GM12874 (cell line): ENCODE measurements at regions not wholly inside any gene's neighbourhood (a gene's known extent, or its start where the extent isn't known, plus 50 kb on each side); places are given as distances from the start of the nearest gene placed in this dataset.

ENCODE experiments used
- TF ChIP-seq, protein P1 (sequence below): IDR thresholded peaks from 2 replicates; pipeline ENCODE4 v1.5.1; 2011; ENCODE audit warnings: low read depth, mild to moderate bottlenecking, control low read depth, low read length, moderate library complexity; ENCODE audit not compliant: insufficient read depth

GRCh38 chr2:221203856-221204255 lies 368.2 kb downstream of the EPHA4 start:
- TF ChIP-seq, protein P1, sequence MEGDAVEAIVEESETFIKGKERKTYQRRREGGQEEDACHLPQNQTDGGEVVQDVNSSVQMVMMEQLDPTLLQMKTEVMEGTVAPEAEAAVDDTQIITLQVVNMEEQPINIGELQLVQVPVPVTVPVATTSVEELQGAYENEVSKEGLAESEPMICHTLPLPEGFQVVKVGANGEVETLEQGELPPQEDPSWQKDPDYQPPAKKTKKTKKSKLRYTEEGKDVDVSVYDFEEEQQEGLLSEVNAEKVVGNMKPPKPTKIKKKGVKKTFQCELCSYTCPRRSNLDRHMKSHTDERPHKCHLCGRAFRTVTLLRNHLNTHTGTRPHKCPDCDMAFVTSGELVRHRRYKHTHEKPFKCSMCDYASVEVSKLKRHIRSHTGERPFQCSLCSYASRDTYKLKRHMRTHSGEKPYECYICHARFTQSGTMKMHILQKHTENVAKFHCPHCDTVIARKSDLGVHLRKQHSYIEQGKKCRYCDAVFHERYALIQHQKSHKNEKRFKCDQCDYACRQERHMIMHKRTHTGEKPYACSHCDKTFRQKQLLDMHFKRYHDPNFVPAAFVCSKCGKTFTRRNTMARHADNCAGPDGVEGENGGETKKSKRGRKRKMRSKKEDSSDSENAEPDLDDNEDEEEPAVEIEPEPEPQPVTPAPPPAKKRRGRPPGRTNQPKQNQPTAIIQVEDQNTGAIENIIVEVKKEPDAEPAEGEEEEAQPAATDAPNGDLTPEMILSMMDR = no peak

DNA sequence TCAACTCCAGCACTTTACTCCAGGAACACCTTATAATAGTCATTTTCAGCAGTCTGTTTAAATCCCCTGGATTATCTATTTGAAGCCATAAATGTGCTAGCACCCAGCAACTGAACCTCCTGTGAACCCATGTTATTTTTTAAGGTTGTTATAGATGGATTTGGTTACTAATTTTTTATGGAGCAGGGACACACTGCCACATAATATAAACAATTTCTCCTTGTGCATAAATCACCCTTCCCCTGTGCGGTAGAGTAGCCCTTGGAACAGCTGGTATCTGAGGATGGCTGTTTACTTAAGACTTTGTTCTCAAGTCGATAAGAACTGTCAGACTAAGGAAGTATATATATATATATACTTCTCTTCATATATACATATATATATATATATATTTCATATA lies 367.4 kb downstream of the EPHA4 start:
- TF ChIP-seq, protein P1 = no peak

- TF ChIP-seq, protein P1 = no peak
Observed at GRCh38 chr2:221205103-221205673, 366.9 kb downstream of the EPHA4 start.

- TF ChIP-seq, protein P1 = no peak
Observed at GRCh38 chr2:221210686-221211085, 361.4 kb downstream of the EPHA4 start.

GRCh38 chr2:221211653-221212052 lies 360.5 kb downstream of the EPHA4 start:
- TF ChIP-seq, protein P1 = no peak

GRCh38 chr2:221212105-221212504 lies 360.0 kb downstream of the EPHA4 start:
- TF ChIP-seq, protein P1 = no peak

GRCh38 chr2:221215487-221215886 lies 356.6 kb downstream of the EPHA4 start:
- TF ChIP-seq, protein P1 = no peak
